ENCODE measurements at regions not wholly inside any gene's neighbourhood (a gene's known extent, or its start where the extent isn't known, plus 50 kb on each side); places are given as distances from the start of the nearest gene placed in this dataset.

DNA sequence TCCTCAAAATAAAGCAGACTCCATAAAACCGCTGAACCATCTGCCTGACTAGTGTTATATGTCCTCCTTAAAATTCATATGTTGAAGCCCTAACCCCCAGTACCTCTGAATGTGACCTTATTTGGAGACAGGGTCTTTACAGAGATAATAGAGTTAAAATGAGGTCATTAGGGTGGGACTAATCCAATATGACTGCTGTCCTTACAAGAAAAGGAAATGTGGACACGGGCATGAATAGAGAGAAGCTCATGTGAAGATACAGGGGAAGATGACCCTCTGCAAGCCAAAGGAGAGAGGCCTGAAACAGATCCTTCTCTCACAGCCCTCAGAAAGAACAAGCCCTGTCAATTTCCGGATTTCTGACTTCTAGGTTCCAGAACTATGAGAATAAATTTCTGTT lies 82.0 kb upstream of the KLHL13 start:
- H4K20me1 ChIP-seq (ENCODE audit: insufficient read depth, low read length), result no peaks in the 10 kb centered on the region
- DNase-seq (ENCODE audit: low spot score), result no peak
- no peaks in the 10 kb centered on the region for H3K4me1 ChIP-seq (ENCODE audit: insufficient read depth, low read length, poor library complexity, severe bottlenecking)
- no TSS peak for BruUV-seq (replicated peaks)
- no peak overlapping the region for H2AFZ ChIP-seq (ENCODE audit: low read length)
- no peaks in the 10 kb centered on the region for H3K36me3 ChIP-seq (ENCODE audit: insufficient read depth, low read length)
- H3K4me2 ChIP-seq (ENCODE audit: low read length), result no peak overlapping the region
- H3K9me3 ChIP-seq (ENCODE audit: low read length), result no peaks in the 10 kb centered on the region
- no peak overlapping the region for H3K4me3 ChIP-seq (ENCODE audit: low read depth, low read length, poor library complexity, severe bottlenecking)
- H3K27ac ChIP-seq (ENCODE audit: low read depth, low read length, poor library complexity, severe bottlenecking), result no peak overlapping the region
- ChIA-PET POLR2A (no interaction called here), CTCF (ENCODE audit: unreplicated experiment) (no interaction called here)
- no peak for TF ChIP-seq EZH2phosphoT487 (IDR thresholded peaks at IDR 0.05; ENCODE audit: borderline replicate concordance, low read depth, low read length)
- intact Hi-C loops (cut with micrococcal nuclease; ENCODE audit: unreplicated experiment), result no loop called here
- H3K79me2 ChIP-seq (ENCODE audit: insufficient read depth, low read depth, low read length), result no peaks in the 10 kb centered on the region
- H3K9me2 ChIP-seq (ENCODE audit: insufficient read depth, low read length), result no peaks in the 10 kb centered on the region

DNA sequence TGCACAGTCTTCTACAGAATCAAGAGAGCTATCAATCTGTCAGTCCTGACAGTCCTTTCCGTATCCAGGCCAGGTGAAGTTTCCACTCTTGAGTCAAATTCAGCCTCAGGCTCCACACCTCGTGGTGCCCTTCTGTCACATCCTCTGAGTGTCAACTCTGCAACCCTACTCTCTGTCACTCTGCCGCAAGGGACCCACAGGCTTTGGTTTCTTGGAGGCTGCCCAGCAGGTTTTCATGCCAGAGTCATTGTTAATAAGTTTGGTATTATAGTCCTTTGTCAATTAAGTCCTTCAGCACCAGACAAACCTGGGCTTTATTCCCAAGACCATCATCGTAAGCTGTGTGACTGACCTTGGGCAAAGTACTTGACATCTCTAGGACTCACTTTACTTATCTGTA lies 83.4 kb upstream of the KLHL13 start:
- intact Hi-C loops (cut with micrococcal nuclease; ENCODE audit: unreplicated experiment), result no loop called here
- Histone ChIP-seq H3K27ac (ENCODE audit: low read depth, low read length, poor library complexity, severe bottlenecking) (no peak overlapping the region), H3K4me2 (ENCODE audit: low read length) (no peak overlapping the region), H2AFZ (ENCODE audit: low read length) (no peak overlapping the region), H3K4me3 (ENCODE audit: low read depth, low read length, poor library complexity, severe bottlenecking) (no peak overlapping the region), H3K36me3 (ENCODE audit: insufficient read depth, low read length) (no peaks in the 10 kb centered on the region), H3K9me3 (ENCODE audit: low read length) (no peaks in the 10 kb centered on the region), H3K79me2 (ENCODE audit: insufficient read depth, low read depth, low read length) (no peaks in the 10 kb centered on the region), H3K4me1 (ENCODE audit: insufficient read depth, low read length, poor library complexity, severe bottlenecking) (no peaks in the 10 kb centered on the region), H3K9me2 (ENCODE audit: insufficient read depth, low read length) (no peaks in the 10 kb centered on the region), H4K20me1 (ENCODE audit: insufficient read depth, low read length) (no peaks in the 10 kb centered on the region)
- no TSS peak for BruUV-seq (replicated peaks)
- no peak for DNase-seq (ENCODE audit: low spot score)
- TF ChIP-seq, protein P1, sequence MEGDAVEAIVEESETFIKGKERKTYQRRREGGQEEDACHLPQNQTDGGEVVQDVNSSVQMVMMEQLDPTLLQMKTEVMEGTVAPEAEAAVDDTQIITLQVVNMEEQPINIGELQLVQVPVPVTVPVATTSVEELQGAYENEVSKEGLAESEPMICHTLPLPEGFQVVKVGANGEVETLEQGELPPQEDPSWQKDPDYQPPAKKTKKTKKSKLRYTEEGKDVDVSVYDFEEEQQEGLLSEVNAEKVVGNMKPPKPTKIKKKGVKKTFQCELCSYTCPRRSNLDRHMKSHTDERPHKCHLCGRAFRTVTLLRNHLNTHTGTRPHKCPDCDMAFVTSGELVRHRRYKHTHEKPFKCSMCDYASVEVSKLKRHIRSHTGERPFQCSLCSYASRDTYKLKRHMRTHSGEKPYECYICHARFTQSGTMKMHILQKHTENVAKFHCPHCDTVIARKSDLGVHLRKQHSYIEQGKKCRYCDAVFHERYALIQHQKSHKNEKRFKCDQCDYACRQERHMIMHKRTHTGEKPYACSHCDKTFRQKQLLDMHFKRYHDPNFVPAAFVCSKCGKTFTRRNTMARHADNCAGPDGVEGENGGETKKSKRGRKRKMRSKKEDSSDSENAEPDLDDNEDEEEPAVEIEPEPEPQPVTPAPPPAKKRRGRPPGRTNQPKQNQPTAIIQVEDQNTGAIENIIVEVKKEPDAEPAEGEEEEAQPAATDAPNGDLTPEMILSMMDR (conservative IDR thresholded peaks at IDR 0.05; ENCODE audit: low read length), result no peak
- TF ChIP-seq EZH2phosphoT487 (IDR thresholded peaks at IDR 0.05; ENCODE audit: borderline replicate concordance, low read depth, low read length), result no peak
- CTCF ChIA-PET (ENCODE audit: unreplicated experiment), result no interaction called here
- POLR2A ChIA-PET, result interaction anchor here (1.1 kb wide), 1 partner anchor 11 kb away, joined by 3 read pairs; no protein-coding TSS in a partner anchor

DNA sequence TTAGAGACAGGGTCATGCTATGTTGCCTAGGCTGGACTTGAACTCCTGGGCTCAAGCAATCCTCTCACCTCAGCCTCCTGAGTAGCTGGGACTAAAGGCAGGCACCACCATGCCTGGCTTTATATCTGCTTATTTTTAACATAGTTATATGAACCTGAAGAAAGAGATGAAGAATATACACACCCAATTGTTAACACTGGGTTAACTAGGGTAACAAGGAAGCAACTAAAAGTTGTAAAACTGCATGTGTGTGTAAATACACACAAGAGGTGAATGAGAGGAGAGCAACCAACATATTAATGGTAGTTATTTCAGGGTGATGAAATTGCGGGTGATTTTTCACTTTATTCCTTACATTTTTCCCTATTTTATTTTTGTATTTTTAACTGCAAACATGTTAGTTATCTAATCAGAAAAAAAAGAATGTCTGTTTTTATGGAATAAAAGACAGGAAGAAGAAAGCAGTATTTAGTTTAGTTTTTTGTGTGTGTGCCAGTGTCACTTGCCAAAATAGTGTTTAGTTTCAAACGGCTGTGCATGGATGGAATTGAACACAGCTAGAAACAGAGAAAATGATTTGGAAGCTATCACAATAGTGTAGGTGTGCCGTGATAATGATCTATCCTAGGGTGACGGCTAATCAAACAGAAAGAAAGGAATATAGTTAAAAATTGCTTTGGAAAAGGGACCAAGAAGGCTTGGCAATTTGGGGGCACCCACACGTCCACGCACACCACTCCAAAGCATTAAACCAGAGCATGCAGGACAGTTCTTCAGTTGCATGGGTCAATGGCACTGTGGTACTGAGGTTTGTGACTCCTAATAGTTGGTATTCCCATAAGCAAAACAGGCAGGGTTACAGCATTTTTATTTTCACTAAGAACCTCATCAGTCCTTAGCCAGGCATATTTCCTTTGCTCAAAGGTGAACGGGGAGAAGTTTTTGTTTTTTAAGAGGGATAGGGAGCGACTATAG lies 89.1 kb upstream of the KLHL13 start:
- Histone ChIP-seq H4K20me1 (ENCODE audit: insufficient read depth, low read length) (no peaks in the 10 kb centered on the region), H2AFZ (ENCODE audit: low read length) (no peak overlapping the region), H3K9me3 (ENCODE audit: low read length) (no peaks in the 10 kb centered on the region), H3K4me1 (ENCODE audit: insufficient read depth, low read length, poor library complexity, severe bottlenecking) (peaks cover under 1% of the 10 kb centered on the region), H3K36me3 (ENCODE audit: insufficient read depth, low read length) (no peaks in the 10 kb centered on the region), H3K79me2 (ENCODE audit: insufficient read depth, low read depth, low read length) (no peaks in the 10 kb centered on the region), H3K9me2 (ENCODE audit: insufficient read depth, low read length) (no peaks in the 10 kb centered on the region), H3K27ac (ENCODE audit: low read depth, low read length, poor library complexity, severe bottlenecking) (no peak overlapping the region), H3K4me3 (ENCODE audit: low read depth, low read length, poor library complexity, severe bottlenecking) (no peak overlapping the region), H3K4me2 (ENCODE audit: low read length) (no peak overlapping the region)
- no TSS peak for BruUV-seq (replicated peaks)
- no peak for TF ChIP-seq EZH2phosphoT487 (IDR thresholded peaks at IDR 0.05; ENCODE audit: borderline replicate concordance, low read depth, low read length)
- TF ChIP-seq, protein P1 (conservative IDR thresholded peaks at IDR 0.05; ENCODE audit: low read length), result no peak
- intact Hi-C loops (cut with micrococcal nuclease; ENCODE audit: unreplicated experiment), result no loop called here
- POLR2A ChIA-PET, result no interaction called here
- no peak for DNase-seq (ENCODE audit: low spot score)
- CTCF ChIA-PET (ENCODE audit: unreplicated experiment), result no interaction called here

All from OCI-LY7 (cell line).